IMR-90 (cell line): ENCODE measurements at regions not wholly inside any gene's neighbourhood (a gene's known extent, or its start where the extent isn't known, plus 50 kb on each side); places are given as distances from the start of the nearest gene placed in this dataset.

Source experiments
- BHLHE40 ChIP-seq: fragments of 150-350 bp; IDR thresholded peaks from 2 replicates; pipeline ENCODE4 v1.6.1; 2016; ENCODE audit warnings: mild to moderate bottlenecking, low read depth, low read length
- CEBPB ChIP-seq: IDR thresholded peaks from 2 replicates; pipeline ENCODE4 v1.6.1; 2012; ENCODE audit warnings: low read depth, low read length, improper control_type of control experiment
- CTCF ChIP-seq: conservative IDR thresholded peaks from 2 replicates; pipeline ENCODE4 v1.5.1; 2012; ENCODE audit warnings: mild to moderate bottlenecking, low read depth, low read length, improper control_type of control experiment
- FOS ChIP-seq: fragments of 150-350 bp; IDR thresholded peaks from 2 replicates; pipeline ENCODE4 v1.6.1; 2016; ENCODE audit warnings: low read depth, low read length
- POLR2A ChIP-seq: IDR thresholded peaks from 2 replicates; pipeline ENCODE4 v1.6.1; 2012; ENCODE audit warnings: mild to moderate bottlenecking, low read depth, low read length
- RAD21 ChIP-seq: IDR thresholded peaks from 2 replicates; pipeline ENCODE4 v1.6.1; 2012; ENCODE audit warnings: low read length, improper control_type of control experiment
- RCOR1 ChIP-seq: IDR thresholded peaks from 2 replicates; pipeline ENCODE4 v1.6.1; 2012; ENCODE audit warnings: mild to moderate bottlenecking, low read length, improper control_type of control experiment; ENCODE audit not compliant: insufficient replicate concordance
- RFX5 ChIP-seq: IDR thresholded peaks from 2 replicates; pipeline ENCODE4 v1.8.0; 2012; ENCODE audit warnings: low read depth, mild to moderate bottlenecking, low read length, moderate library complexity
- SMC3 ChIP-seq: fragments of 150-350 bp; IDR thresholded peaks from 2 replicates; pipeline ENCODE4 v1.6.1; 2016; ENCODE audit warnings: low read depth, mild to moderate bottlenecking, antibody characterized with exemption, low read length, moderate library complexity

GRCh38 chr9:82488313-82489200 is 500.0 kb downstream of the SPATA31D1 start:
- TF ChIP-seq POLR2A (no peak), CTCF (no peak), BHLHE40 (no peak), SMC3 (no peak), CEBPB (no peak), FOS (no peak), RFX5 (no peak), RCOR1 (no peak), RAD21 (no peak)
